Mucosa of gallbladder (tissue), 1 donor: ENCODE measurements at regions not wholly inside any gene's neighbourhood (a gene's known extent, or its start where the extent isn't known, plus 50 kb on each side); places are given as distances from the start of the nearest gene placed in this dataset.

Source experiments
- DNase-seq: peaks from one replicate; pipeline ENCODE4 v3.0.0-alpha.2; 2020; ENCODE audit warnings: low spot score
- donor health status: DM: no; HTN: no; CAD: no.

DNA sequence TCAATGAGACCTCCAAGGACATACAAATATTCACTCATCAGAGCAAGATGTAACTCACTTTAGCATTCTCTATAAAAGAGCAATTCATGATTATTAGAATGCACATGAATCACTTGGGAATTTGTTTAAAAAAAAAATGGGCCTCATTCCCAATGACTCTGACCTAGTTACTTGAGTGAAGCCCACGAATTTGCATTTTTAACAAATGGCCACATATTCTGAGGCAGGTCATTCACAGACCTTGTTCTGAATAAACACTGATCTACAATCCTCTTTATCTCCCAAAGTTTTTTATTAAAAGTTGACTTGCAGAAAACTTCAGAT, 255.1 kb upstream of the VEGFC start:
- no peak for DNase-seq

DNA sequence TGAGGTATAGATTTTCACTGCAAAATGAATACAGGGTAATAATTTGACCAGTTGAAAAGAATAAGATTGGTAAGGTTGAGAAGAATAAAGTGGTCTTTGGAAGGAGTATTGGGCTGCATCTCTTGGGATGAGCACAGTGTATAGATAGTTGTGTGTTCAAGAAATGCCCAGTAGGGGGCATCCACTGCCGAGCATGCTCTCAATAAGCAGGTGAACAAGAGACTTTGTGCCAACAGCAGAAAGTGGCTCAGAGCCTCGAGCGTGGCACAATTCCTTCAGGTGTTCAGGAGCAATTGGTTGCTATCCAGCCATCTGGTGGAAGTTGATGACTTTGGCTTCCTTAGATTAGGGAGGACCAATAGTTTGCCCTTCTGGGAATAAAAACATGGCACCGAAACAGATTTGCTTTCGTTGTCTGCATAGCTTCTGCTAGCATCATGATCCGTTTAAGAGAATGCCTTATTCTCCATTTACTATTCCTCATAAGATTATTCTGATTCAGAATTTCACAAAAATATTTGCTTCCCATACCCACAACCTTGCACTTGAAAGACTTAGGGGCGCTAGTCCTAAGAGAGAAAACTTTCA, 258.1 kb upstream of the NEIL3 start:
- peak; percentile 20 for DNase-seq

- no peak for DNase-seq
Measured at GRCh38 chr4:177052211-177052934, 257.3 kb upstream of the NEIL3 start.

- no peak for DNase-seq
Measured at GRCh38 chr4:177057186-177057585, 252.5 kb upstream of the NEIL3 start.

DNA sequence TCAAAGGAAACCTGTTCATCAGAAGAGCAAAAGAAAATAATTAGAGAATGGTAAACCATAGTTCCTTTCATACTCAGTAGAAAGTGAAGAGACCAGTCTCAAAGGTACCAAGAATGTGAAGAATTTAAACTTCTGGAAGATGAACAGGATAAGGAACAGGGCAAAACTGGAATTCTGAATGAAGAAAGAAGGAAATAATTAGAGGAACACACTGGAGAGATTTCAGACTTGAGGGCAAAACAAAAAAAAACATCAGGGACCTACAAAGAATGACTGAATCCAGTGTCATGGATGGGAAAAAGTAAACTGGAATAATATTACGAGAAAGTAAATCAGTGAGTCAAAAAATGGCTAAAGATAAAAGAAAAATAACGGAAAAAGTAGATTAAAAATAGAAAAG, 245.6 kb upstream of the NEIL3 start:
- no peak for DNase-seq

DNA sequence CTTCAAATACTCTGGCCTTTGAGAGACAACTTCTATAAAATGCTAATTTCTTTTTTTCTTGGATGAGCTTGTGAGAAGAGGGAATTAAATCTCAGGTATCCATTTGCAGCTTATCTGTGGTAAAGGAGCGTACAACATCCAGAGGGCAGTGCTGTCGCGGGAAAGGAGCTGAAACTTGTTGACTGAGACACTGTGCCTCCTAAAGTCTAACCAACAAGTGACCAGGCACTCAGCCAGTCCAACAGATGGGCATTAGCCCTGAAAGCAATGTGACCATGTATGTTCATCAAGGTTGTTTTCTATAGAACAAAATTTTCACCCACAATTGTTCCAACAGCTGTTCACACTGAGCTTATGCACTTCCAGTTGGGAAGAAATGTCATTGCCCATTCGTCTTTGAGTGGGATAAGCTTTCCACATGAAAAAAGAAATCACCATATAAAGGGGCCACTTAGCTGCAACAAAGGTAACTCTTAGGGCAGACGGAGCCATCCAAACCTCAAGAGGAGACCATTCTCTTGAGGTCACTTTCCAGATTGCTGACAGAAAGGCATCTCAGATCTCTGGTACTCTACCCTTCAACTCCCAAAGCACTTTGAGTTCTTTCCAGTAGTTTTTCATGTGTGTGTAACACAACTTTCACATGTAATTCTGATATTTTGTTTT, 244.8 kb upstream of the NEIL3 start:
- DNase-seq, result no peak

DNA sequence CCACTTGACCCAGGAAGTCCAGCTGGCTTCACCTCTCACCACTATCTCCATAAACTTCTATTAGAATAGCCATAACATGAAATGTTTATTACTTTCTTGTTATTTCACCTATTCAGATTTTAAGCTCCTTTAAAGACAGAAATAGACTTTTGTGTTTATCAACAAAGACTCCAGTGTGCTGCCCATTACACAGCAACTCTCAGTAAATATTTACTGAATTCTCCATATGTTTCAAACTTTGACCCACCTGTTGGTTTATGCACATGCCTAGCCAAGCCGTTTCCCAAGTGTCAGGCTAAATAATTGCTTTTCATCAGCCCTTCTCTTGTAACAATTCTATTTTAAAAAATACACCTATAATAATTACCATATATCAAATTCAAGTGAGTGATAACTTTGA, 242.9 kb upstream of the NEIL3 start:
- no peak for DNase-seq

- no peak for DNase-seq
Measured at GRCh38 chr4:177070533-177071058, 239.1 kb upstream of the NEIL3 start.

DNA sequence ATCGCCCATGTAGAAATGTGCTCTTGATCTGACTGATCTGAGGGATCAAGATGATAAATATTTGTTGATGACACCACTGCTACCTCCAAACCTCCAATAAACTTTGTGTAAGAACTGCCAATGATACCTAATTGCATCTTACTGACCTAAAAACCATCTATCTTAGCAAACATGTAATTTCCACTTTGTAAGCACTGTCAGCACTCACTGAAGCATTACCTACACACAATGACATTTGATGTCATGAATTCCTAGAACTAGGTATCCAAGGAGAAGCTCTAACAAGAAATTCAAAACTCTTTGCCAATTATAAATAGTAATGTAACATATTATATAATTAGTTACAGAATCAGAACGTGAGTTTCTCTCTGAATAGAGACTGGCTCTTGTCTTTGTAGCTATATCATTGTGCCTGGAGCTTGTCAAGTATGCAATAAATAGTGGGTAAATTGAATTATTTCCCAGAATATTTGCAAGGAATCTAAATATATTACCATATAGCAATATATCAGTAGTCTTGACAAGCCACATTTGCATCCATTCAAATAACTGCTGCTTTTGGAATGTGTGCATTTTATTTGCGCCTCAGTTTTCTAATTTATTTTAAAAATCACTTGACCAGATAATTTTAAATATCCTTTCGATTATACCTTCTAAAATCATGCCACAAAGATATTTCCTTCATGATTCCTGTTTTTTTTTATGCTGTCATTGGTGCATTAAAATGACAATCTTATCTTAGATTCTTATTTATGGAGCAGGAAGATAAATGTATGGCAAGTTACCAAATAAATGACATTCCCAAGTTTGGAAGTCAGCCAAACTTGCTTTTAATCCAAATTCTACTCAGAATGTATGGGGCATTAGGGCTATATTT, 232.3 kb upstream of the NEIL3 start:
- no peak for DNase-seq

DNA sequence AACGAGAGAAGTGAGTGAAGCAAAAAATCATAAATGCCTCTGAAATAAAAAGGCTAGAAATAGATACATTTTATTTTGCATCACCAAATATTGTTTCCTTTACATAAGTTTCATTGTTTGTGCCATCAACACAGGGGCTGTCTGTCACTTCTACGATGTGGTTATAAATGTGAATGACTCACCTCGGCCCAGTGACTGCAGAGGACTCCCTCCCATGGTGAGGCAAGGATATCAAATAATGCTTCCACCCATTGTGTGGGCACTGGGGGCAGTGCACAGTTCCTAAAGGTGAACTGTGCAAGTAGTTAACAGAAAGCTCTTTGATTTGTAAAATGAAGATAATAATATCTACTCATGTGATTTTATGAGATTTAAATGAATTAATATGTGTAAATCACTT, 230.3 kb upstream of the NEIL3 start:
- no peak for DNase-seq

GRCh38 chr4:177080388-177080787, 229.3 kb upstream of the NEIL3 start:
- no peak for DNase-seq

- DNase-seq, result no peak
Measured at GRCh38 chr4:177087060-177087459, 222.6 kb upstream of the NEIL3 start.

DNA sequence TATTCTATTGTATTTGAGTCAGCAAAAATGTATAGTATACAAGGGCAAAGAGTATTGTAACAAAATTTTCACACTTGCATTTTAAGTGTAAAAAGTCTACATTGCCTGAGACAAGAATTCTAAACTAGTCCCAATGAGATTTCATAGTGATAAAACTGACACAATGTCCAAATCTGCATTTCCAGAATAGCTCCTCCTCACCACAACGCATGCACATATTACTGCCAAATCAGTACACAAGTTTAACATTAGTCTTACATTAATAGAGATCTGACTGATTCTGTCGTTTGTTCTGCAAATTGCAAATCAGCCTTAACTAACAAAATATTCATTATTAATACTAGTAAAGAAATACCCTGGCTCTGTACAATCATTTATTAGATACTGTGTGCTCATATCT, 222.2 kb upstream of the NEIL3 start:
- DNase-seq, result no peak

DNA sequence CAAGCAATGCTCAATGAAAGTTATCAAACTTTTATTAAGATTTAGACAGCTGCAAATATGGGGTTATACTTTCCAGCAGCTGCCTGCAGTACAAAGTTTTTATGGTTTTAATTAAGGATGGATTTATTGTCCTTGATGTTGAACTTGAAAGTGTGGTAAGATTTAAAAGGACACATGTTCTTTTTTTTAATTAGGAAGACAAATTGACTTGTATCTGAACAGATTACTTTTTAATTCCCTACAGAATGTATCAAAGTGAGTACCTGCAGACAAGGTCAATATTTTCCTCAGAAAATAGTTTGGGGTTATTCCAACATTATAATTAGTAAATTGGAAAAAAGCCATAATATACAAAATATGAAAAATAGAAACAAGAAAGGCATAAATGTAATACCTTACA, 218.2 kb upstream of the NEIL3 start:
- no peak for DNase-seq

- no peak for DNase-seq
Measured at GRCh38 chr4:177092807-177093206, 216.9 kb upstream of the NEIL3 start.

- no peak for DNase-seq
Measured at GRCh38 chr4:177093964-177094363, 215.7 kb upstream of the NEIL3 start.

DNA sequence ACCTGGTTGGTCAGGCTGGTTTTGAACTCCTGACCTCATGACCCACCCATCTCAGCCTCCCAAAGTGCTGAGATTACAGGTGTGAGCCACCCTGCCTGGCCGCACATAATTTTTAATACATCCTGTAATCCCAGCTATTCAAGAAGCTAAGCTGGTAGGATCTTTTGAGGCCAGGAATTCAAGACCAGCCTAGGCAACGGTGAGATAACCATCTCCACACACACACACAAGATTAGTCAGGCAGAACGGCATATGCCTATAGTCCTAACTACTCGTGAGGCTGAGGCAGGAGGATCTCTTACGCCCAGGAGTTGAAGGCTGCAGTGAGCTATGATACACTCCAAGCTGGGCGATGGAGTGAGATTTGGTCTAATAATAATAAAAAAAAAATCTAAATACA, 212.4 kb upstream of the NEIL3 start:
- no peak for DNase-seq

- no peak for DNase-seq
Measured at GRCh38 chr4:177099211-177099610, 210.5 kb upstream of the NEIL3 start.

GRCh38 chr4:177100307-177100706, 209.4 kb upstream of the NEIL3 start:
- DNase-seq, result no peak

DNA sequence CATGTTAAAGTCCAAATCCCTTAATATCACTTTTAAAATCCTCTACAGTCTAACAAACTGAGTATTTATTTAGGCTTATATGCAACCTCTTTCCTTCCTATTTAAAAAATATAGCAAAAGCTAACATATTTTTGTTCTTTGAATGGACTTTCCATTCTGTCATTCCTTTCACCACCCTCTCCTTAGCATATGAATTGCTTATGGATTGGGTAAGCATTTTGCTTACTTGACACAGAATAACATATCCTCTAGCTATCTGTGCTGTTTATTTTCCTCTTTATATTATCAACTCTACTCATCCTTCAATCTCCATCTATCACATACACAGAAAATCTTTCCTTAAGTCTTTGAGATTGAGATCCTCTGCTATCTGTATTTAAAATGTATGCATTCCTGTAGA, 206.1 kb upstream of the NEIL3 start:
- no peak for DNase-seq

GRCh38 chr4:177105536-177105935, 204.1 kb upstream of the NEIL3 start:
- no peak for DNase-seq

- no peak for DNase-seq
Measured at GRCh38 chr4:177107288-177107921, 202.3 kb upstream of the NEIL3 start.
